B cell (primary cell): ENCODE measurements at regions not wholly inside any gene's neighbourhood (a gene's known extent, or its start where the extent isn't known, plus 50 kb on each side); places are given as distances from the start of the nearest gene placed in this dataset.

Source experiments
- EZH2 ChIP-seq: IDR thresholded peaks from 2 replicates; pipeline ENCODE4 v1.6.1; 2012; ENCODE audit warnings: borderline replicate concordance, low read depth, mild to moderate bottlenecking, moderate library complexity, low read length; ENCODE audit not compliant: insufficient read depth, poor library complexity, severe bottlenecking
- TF ChIP-seq, protein P1 (sequence below): fragments of 200-600 bp; IDR thresholded peaks from one replicate; pipeline ENCODE4 v1.8.0; 2022; ENCODE audit warnings: antibody characterized with exemption, mild to moderate bottlenecking

DNA sequence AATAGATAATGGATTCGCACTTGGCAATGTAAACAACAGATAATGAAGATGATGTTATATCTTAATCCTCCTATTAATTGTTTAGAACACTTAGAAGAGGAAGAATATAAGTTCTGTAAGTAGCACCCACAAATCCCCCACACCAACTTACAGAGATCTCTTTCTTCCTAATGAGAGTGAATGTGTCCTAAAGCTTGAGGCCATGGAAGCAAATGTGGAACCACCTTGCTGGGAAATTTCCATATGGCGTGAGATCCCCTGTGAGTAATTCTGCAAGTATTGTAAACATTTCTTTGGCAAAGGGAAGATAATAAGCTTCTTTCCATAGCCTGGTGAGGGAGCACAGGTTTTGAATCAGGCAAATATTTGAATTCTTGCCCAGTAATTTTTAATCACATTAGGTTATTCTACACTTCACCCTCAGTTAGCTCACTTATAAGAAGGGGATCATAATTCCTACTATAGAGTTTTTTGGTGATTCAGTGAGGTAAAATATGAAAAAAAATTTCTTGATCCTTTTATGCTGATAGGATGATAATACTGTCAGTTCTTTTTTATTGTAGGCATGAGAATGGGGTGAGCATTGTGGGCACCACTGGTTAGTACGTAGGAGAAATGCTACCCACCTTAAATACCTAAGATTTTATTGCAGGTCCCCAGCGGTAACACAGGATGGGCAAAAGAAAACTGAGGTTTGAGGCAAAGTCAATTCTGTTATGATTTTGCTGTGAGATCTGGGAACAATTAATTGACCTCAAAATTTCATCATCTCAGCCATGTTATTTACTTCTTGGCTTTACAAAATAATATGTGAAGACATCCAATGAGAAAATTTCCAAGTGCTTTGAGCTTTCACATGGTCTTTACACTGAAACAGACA, 574.8 kb downstream of the PSAT1 start:
- TF ChIP-seq, protein P1, sequence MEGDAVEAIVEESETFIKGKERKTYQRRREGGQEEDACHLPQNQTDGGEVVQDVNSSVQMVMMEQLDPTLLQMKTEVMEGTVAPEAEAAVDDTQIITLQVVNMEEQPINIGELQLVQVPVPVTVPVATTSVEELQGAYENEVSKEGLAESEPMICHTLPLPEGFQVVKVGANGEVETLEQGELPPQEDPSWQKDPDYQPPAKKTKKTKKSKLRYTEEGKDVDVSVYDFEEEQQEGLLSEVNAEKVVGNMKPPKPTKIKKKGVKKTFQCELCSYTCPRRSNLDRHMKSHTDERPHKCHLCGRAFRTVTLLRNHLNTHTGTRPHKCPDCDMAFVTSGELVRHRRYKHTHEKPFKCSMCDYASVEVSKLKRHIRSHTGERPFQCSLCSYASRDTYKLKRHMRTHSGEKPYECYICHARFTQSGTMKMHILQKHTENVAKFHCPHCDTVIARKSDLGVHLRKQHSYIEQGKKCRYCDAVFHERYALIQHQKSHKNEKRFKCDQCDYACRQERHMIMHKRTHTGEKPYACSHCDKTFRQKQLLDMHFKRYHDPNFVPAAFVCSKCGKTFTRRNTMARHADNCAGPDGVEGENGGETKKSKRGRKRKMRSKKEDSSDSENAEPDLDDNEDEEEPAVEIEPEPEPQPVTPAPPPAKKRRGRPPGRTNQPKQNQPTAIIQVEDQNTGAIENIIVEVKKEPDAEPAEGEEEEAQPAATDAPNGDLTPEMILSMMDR: no peak
- TF ChIP-seq EZH2: no peak
